GM18907 (cell line): ENCODE measurements at regions not wholly inside any gene's neighbourhood (a gene's known extent, or its start where the extent isn't known, plus 50 kb on each side); places are given as distances from the start of the nearest gene placed in this dataset.
"Not testable (repeated sequence)": the region's sequence is repeated elsewhere in the genome, so short reads cannot be mapped to it uniquely, and the experiment has no call there.

ENCODE experiments used
- ATAC-seq: cut with Tn5 transposase; IDR thresholded peaks from one replicate; pipeline ENCODE4 v1.9.1; 2021; ENCODE audit warnings: mild to moderate bottlenecking, moderate library complexity; ENCODE audit not compliant: unreplicated experiment

- no peak for ATAC-seq
Observed at GRCh38 chr12:90619943-90620342, 335.0 kb downstream of the CCER1 start.

GRCh38 chr12:90618586-90618985 is 336.4 kb downstream of the CCER1 start:
- no peak for ATAC-seq

GRCh38 chr12:90611891-90612290 is 343.1 kb downstream of the CCER1 start:
- no peak for ATAC-seq

DNA sequence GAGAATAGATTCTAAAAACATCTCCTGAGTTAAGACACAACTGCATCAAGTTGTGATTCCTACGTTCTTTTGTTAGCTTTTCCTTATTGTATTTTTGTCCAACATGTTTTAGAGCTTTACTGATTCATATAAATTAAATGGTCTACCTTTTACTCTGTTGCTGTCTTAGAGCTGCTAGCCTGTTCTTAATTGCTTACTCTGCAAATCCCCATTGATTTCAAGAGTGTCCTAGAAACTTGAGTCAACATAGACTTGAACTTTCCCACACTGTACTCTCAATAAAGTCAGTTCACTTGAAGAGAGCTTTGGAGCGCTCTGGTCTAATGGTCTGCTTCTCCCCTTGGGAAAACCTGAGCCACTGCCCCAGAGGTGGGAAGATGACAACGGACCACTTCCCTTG is 343.9 kb downstream of the CCER1 start:
- ATAC-seq: no peak

DNA sequence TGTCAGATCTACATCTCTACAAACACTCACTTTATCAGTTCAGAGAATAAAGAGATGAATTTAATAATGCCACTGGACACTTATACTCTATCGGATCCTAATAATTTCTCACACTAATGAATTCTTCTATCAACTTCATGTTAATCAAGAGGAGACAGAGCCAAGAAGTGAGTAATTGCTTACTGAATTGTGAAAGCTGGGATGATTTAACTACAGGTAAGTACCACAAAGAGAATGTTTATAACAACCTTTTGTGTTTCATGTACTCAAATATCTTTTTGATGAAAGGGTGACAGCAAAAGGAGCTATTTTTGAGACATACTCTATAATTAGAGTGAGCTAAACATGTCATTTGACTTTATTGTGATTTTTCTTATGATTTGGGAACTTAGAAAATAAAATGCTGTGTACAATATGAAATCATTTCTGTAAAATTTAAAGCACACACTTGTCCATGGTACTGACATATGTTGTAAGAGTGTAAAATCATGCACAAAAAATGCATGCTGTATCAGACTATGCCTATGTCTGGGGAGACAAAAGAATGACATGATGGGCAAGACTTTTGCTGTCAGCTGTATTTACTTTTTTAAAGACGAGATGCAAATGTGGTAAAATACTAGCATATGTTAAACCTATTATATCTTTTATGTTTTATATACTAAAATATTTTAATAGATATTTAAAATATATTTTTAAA is 361.2 kb downstream of the CCER1 start:
- no peak for ATAC-seq

DNA sequence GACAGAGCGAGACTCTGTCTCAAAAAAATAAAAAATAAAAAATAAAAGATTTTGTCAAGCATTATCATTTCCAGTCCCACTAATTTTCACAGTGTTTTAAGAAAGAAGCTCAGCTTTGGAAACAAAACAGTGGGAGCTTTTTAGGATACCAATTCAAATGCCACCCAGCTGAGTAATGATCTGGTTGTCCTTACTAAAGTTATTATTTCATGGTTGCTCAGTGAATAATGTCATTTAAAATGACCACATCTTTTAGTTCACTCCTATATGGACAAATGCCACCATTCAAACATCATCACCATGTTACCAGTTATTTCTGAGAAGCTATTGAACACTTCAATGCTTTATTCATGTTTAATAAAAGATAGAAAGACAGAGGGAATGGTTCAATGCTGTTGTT is 365.0 kb downstream of the CCER1 start:
- no peak for ATAC-seq

- ATAC-seq: no peak
Observed at GRCh38 chr12:90585640-90586304, 369.2 kb downstream of the CCER1 start.

GRCh38 chr12:90576707-90577106 is 378.3 kb downstream of the CCER1 start:
- no peak for ATAC-seq

GRCh38 chr12:90575995-90576394 is 379.0 kb downstream of the CCER1 start:
- ATAC-seq: no peak

GRCh38 chr12:90574676-90575075 is 380.3 kb downstream of the CCER1 start:
- no peak for ATAC-seq

DNA sequence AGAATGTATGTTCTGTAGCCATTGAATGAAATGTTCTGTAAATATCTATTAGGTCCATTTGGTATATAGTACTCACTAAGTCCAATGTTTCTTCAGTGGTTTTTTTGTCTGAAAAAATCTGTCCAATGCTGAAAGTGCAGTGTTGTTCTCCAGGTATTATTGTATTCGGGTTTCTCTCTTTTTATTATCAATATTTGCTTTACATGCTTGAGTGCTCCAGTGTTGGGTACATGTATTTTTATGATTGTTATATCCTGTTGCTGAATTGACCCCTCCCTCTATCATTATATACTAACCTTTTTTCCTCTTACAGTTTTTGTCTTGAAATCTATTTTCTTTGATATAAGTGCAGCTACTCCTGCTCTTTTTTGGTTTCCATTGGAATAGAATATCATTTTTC is 382.2 kb downstream of the CCER1 start:
- ATAC-seq: no peak

- ATAC-seq: no peak
Observed at GRCh38 chr12:90569685-90570084, 385.3 kb downstream of the CCER1 start.

DNA sequence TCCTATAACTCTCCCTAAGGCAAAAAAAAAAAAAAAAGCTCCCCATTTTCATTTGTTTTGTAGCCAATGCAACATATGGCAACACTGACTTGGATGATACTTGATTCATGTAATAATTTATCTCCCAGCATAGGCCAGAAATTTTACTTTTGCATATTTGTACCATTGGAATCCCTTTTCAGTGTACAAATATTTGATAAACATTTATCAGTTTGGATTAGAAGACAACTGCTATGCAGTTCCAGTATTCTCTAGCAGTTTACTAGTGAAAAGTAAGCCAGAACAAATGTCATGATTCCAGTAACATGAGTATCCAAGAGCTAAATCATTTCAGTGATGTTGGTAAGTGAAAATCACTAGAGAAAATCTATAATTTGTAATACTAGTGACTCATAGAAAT is 392.3 kb downstream of the CCER1 start:
- ATAC-seq: no peak

DNA sequence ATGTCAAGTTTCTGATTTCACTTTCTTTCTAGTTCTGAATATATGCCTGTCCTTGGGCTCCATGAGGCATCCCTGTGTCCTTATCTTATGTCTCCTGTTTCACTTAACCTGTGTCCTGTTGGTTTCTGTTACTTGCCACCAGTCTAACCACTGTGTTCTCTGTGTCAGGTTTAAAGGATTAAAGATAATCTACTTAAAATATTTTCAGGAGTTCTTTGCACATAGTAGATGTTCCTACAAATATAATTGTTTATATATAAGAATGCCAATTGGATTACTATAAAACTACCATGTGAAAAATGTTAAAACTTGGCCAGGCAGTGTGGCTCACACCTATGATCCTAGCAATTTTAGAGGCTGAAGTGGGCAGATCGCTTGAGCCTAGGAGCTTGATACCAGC is 406.4 kb downstream of the CCER1 start:
- ATAC-seq: no peak

DNA sequence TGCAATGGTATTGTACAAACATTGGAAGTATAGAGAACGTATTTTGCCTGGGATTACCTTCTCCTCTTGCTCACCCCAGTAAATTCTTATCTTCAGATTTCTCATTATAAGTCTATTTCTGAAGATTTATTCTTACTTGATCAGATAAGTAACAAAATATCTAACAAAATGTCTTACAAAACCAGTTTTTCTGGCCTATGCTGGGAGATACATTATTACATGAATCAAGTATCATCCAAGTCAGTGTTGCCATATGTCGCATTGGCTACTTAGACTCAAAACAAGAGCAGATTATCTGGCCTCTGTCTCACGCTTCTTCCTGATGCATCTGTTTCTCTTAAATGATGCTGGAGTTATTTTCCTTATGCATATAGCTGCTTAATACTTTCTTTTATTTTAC is 408.5 kb downstream of the CCER1 start:
- no peak for ATAC-seq

GRCh38 chr12:90543841-90544240 is 411.1 kb downstream of the CCER1 start:
- ATAC-seq: no peak

- no peak for ATAC-seq
Observed at GRCh38 chr12:90543374-90543773, 411.6 kb downstream of the CCER1 start.

- ATAC-seq: not testable (repeated sequence)
Observed at GRCh38 chr12:90542852-90543251, 412.1 kb downstream of the CCER1 start.

GRCh38 chr12:90533828-90534227 is 421.1 kb downstream of the CCER1 start:
- not testable (repeated sequence) for ATAC-seq

GRCh38 chr12:90520002-90520734 is 434.8 kb downstream of the CCER1 start:
- no peak for ATAC-seq

DNA sequence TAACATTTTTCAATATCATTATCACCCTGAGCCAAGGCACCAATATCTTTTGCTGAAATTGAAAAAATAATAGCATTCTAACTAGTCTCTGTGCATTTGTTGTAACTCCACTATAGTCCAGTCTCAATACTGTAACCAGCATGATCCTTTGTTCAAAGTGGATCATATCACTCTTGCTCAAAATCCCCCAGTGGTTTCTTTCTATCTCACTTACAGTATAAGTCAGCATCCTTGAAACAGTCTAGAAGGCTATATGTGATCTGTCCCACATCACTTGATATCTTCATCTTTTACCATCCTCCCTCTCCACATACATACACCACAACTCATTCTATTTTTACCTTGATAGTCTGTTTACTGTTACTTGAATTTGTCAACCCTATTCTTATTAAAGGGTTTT is 435.7 kb downstream of the CCER1 start:
- ATAC-seq: peak; percentile 54
